Stimulated activated CD4-positive, alpha-beta T cell treated with anti-CD3 and anti-CD28 coated beads, Interleukin-2, amount 100 ng/mL, for 4 hours (primary cell): ENCODE measurements at regions not wholly inside any gene's neighbourhood (a gene's known extent, or its start where the extent isn't known, plus 50 kb on each side); places are given as distances from the start of the nearest gene placed in this dataset.
A peak's percentile ranks its signal among the peaks of the same experiment; 100 is the strongest.
"Not testable (repeated sequence)": the region's sequence is repeated elsewhere in the genome, so short reads cannot be mapped to it uniquely, and the experiment has no call there.

Experiments
- DNase-seq: peaks from one replicate; pipeline ENCODE4 v3.0.0-alpha.2; 2020; ENCODE audit warnings: low read depth

- DNase-seq: no peak
These were observed 151.6 kb upstream of the IVNS1ABP start for GRCh38 chr1:185468626-185469025.

- no peak for DNase-seq
These were observed 150.1 kb upstream of the IVNS1ABP start for GRCh38 chr1:185467122-185467521.

- DNase-seq: no peak
These were observed 147.7 kb upstream of the IVNS1ABP start for GRCh38 chr1:185464777-185465176.

- DNase-seq: no peak
These were observed 146.4 kb upstream of the IVNS1ABP start for GRCh38 chr1:185463433-185463832.

- no peak for DNase-seq
These were observed 146.0 kb upstream of the IVNS1ABP start for GRCh38 chr1:185463011-185463410.

GRCh38 chr1:185460723-185461122 is 143.7 kb upstream of the IVNS1ABP start:
- DNase-seq: not testable (repeated sequence)

- no peak for DNase-seq
These were observed 142.1 kb upstream of the IVNS1ABP start for GRCh38 chr1:185459141-185459540.

GRCh38 chr1:185458670-185459069 is 141.6 kb upstream of the IVNS1ABP start:
- DNase-seq: no peak

- no peak for DNase-seq
These were observed 136.6 kb upstream of the IVNS1ABP start for GRCh38 chr1:185453496-185454192.

GRCh38 chr1:185450917-185451316 is 133.9 kb upstream of the IVNS1ABP start:
- DNase-seq: no peak

GRCh38 chr1:185450060-185450788 is 133.2 kb upstream of the IVNS1ABP start:
- DNase-seq: no peak

GRCh38 chr1:185449378-185450059 is 132.5 kb upstream of the IVNS1ABP start:
- no peak for DNase-seq

GRCh38 chr1:185448591-185449186 is 131.6 kb upstream of the IVNS1ABP start:
- no peak for DNase-seq

- DNase-seq: no peak
These were observed 129.1 kb upstream of the IVNS1ABP start for GRCh38 chr1:185446131-185446530.

GRCh38 chr1:185445594-185445993 is 128.6 kb upstream of the IVNS1ABP start:
- no peak for DNase-seq

GRCh38 chr1:185444676-185445075 is 127.6 kb upstream of the IVNS1ABP start:
- DNase-seq: no peak

GRCh38 chr1:185442050-185442449 is 125.0 kb upstream of the IVNS1ABP start:
- no peak for DNase-seq

GRCh38 chr1:185441605-185442004 is 124.6 kb upstream of the IVNS1ABP start:
- no peak for DNase-seq

- no peak for DNase-seq
These were observed 123.8 kb upstream of the IVNS1ABP start for GRCh38 chr1:185440877-185441276.

- peak; percentile 13 for DNase-seq
These were observed 122.8 kb upstream of the IVNS1ABP start for GRCh38 chr1:185439727-185440415.

GRCh38 chr1:185438936-185439335 is 121.9 kb upstream of the IVNS1ABP start:
- DNase-seq: no peak
